Activated naive CD8-positive, alpha-beta T cell treated with anti-CD3 and anti-CD28 coated beads, Interleukin-2, amount 50 U/mL, for 16 hours (primary cell): ENCODE measurements at regions not wholly inside any gene's neighbourhood (a gene's known extent, or its start where the extent isn't known, plus 50 kb on each side); places are given as distances from the start of the nearest gene placed in this dataset.

Source experiments
- DNase-seq: peaks from one replicate; pipeline ENCODE4 v3.0.0-alpha.2; 2020; ENCODE audit warnings: low read depth, low spot score

DNA sequence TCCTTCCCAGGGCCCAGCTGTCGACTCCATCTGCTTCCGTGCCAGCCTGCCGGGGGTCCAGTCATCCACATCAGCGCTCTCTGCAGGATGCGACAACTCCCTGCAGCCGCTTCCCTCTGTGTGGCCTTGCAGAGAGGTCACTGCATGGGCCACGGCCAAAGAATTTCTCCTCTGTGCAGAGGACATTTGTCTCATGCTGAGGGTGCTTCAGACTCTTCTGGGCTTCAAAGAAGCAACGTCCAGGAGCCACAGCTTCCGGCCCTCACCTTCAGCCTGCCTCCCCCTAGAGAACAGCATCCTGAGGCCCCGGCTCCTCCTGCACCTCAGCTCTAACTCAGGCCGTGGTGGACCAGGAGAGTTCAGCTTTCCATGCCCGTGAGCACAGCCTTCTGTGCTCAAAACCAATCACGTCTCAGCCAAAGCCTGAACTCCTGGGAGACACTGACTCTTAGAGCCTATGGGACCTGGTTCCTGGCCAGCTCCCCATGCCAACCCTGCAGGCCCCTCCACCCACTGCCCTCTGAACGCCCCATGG is 258.9 kb downstream of the BRD1 start:
- no peak for DNase-seq

DNA sequence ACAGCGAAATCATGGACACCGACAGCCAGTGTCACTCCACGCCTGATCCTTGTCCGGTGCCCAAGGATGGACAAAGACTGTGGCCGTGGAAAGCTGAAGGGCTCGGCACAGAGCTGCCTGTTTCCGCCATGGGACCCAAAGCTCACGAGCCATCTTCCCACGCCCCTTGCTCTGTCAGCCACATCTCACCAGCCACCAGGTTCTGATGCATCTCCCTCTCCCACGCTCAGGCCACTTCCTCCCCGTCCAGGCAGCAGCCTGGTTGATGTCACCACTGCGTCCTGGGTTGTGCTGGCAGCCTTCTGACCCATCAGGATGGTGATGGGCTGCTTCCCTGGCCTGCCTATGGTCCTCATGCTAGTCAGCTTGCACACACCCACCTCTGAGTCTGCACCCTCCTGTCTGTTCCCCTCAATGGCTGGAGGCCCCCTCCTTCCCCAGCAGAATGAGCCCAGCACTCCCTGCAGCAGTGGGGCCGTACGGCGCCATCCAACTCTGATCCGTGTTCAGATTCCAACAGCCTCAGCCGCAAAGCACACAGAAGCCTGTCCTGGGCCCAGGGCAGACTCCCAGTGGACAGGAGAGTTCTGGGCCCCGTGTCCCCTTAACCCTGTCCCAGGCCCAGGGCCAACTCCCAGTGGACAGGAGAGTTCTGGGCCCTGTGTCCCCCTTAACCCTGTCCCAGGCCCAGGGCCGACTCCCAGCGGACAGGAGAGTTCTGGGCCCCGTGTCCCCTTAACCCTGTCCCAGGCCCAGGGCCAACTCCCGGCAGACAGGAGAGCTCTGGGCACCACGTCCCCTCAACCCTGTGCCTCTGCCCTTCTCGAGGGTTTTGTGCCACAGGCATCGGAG is 259.5 kb downstream of the BRD1 start:
- DNase-seq: no peak

DNA sequence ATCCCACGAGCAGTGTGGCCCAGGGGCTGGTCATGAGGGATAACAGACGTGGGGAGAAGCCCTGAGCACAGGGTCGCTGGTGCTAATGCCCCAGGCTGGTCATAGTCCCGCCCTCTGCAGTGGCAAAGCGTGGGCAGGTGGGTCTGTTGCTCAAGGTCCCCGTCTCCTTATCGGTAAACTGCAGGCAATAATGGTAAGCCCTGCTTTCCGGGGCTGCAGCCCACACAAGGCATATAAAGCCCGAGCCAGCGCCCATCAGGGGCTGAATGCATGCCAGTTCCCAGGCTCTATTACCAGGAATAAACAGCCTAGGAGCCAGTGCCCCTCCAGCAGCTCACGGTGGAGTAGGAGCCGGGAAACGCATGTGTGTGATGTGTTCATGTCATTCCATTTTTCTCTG is 261.0 kb downstream of the BRD1 start:
- DNase-seq: no peak

DNA sequence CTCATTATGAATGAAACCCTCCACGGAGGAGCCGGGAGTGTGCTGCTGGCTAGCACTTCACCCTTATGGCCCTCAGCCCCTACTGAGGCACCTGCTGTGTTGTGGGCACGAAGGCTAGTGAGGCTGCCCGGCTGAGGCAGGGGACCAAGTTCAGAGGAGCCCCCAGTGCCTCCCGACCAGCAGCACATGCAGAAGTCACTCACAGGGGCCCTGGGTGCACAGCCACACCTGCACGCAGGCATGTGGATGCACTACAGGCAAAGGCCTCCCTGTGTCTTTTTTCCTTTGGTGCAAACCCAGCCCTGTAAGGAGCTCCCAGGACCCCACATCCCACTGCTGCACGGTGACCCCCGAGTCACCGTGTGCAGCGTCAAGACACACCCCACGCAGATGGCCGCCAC is 261.5 kb downstream of the BRD1 start:
- DNase-seq: no peak

DNA sequence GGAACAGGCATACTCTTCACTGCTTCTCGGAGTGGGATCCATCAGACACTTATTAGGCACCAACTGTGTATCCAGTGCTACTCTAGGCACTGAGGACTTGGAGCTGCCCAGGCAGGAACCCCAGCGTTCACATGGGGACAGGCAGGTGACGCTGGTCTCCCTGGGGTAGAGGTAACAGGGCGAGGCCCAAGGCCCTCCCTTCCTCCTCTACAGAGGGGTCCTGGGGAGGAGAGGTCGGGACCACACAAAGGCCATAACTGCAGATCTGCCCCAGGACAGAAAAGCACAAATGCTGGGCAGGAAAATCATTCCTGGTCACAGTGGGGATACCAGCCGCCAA is 262.2 kb downstream of the BRD1 start:
- DNase-seq: no peak

DNA sequence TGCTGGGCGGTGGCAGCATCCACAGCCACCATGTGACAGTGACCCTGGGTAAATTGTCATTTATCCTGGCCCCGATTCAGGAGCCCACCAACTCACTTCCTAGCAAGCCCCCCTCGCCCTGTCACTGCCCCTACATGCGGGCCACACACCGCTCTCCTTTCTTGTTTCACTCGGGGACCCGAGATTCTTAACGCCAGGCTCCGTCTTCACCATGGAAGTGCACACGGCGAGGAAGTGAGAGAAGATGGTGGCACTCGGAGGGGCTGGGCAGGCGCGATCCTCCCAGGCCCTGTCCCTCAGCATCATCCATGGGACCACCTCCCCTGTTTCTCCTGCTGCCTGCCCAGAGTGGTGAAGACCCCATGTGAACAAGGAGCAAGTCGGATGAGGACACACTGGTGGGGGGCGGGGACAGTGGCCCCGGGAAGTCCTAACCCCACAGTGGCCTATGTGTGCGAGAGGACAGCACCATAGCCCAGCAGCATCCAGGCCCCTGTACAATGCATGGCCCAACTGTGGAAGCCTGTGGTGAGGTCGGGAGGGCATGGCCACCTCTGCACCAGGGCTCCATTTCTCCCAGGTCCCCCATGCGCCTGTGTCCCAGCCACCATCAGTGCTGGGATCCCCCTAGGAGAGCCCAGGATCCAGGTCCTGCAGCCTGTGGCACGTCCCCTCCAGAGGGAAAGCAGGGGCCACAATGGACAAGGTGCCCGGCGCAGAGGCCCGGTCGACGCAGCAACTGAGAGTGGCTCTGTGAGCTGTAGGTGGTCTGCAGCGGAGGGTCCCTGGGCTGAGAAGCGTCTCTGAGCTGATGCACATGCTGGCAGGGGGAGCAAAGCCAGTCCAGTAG is 262.8 kb downstream of the BRD1 start:
- no peak for DNase-seq

DNA sequence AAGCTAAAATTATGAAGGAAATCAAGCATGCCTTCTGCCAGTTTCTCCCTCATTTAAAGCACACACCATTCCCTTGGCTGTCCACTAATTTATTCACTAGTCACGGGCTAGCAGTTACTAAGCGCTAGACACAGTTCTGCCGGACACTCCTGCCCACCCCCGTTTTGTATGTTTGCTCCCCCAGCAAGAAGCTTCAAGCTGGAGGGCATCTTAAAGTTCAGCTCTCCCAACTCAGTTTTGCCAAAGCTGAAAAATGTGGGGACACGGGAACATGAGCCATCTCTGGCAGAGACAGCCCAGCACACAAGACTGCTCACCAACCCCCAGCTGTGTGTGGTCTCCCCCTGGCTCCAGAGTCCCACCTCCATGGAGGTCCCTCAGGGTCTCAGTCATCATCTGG is 263.6 kb downstream of the BRD1 start:
- DNase-seq: no peak

DNA sequence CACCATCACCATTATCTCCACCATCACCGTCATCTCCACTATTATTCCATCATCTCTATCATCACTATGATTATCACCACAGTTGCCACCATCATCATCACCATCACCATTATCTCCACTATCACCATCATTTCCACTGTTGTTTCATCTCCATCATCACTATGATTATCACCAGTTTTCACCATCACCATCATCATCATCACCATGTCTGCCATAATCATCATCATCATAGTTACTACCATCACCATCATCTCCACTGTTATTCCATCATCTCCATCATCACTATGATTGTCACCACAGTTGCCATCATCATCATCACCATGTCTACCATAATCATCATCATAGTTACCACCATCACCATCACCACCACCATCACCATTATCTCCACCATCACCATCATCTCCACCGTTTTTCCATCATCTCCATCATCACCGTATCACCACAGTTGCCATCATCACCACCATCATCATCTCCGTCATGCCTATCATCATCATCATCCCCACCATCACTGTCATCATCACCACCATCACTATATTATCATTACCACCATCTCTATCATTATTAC is 264.9 kb downstream of the BRD1 start:
- DNase-seq: no peak

DNA sequence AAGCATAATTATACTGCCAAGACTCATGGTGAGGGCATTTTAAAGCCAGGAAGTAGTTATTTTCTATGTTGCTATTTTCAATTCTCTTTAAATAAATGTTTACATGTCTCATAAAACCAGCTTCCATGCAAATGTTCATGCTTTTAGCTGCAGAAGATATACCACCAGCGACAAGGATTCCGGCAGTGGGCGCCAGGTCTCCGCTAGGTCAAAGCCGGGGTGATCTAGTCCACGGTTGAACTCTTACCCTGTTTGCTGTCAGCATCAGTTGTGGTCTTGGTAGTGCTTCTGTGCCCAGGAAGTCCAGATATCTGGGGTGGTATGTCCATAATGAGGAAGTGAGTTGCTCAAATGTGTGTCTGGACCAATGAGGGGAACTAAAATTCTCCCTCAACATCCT is 265.7 kb downstream of the BRD1 start:
- DNase-seq: no peak

DNA sequence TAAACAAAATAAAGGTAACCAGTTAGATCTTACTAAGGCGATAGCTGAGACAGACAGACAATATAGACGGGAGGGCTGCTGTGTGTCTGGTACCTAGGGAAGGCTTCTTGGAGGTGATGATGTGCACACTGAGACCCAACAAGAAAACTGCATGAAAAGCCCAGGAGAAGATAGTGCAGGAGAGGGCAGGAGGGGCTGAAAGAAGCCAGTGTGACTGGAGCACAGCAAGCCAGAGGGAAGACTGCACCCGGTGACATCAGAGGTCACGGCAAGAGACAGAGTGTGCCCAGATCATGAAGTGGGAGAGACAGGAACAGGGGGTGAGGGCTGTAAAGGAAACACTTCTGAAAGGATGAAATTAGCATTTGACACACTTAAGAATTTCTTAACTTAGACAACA is 266.3 kb downstream of the BRD1 start:
- no peak for DNase-seq

DNA sequence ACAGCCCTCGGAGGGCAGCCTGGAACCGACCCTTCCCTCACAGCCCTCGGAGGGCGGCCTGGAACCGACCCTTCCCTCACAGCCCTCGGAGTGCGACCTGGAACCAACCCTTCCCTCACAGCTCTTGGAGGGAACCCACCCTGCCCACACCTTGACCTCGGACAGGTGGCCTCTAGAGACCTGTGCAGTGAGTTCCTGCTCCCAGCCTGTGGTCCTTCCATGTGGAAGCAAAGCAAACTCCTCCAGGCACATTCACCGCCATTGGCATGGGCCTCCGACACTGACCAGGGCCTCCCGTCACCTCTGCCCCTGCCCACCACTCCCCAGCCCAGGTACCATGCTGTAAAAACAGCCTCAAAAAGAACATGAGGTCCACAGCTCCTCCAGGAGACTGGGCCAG is 272.1 kb downstream of the BRD1 start:
- no peak for DNase-seq

DNA sequence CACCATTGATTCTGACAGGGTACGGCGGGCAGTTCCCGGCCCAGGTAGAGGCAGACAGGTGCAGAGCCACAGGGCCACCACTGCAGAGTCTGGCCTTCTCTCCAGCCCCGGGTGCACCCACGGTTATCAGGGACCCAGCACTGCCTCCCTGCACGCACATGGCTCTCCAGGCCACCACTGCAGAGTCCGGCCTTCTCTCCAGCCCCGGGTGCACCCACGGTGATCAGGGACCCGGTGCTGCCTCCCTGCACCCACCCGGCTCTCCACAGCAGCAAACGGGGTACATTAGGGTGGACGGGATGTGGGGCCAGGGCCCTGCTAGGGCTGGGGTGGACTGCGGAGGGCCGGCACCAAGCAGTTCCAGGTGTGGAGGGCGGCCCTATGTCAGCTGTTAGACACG is 272.9 kb downstream of the BRD1 start:
- DNase-seq: no peak

DNA sequence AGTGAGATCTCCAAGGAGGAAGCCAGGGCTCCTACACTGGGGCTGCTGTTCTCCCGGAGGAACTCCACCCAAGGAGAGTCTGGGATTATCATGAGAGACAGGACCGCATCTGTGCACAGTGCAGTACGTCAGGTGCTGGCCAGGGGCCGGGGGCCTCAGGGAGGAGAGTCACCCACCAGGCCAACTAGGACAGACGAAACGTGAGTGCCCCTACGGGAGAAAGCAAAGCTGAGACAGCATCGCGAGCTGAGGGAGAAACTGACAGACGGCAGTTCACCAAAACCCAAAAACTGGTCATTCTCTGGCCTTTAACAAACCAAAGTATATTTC is 273.4 kb downstream of the BRD1 start:
- DNase-seq: no peak

DNA sequence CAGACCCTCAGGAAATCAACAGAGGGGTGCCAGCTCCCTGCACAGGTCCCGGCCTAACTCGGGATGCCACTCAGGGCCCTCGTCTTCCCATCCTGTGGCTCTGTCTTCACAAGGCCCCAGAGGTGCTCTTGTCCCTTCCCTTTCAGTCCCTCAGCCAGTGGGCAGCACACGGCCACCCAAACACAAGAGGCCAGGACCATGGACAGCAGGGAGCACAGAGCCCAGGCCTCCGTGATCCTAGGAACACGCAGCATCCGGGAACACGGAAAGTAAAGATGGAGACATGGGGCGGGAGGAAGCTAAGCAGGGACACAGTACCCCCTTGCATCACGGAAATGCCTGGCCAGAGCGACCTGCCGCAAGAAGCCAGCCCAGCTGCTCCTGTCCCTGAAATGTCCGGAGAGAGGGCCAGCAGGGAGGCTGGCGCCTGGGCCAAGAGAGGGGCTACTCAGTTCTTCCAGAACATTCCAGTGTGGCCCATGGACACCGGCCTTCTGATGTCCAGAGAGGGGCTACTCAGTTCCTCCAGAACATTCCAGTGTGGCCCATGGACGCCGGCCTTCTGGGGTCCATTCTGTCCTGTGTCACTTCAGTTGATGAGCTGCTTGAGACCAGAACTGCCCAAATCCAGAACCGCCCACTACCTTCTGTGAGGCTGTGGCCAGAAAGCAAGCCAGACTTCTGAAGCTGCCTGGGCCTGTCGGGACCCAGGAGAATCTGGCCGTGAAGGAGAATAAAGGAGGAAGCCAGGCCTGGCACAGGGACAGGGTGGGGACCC is 274.0 kb downstream of the BRD1 start:
- DNase-seq: no peak

DNA sequence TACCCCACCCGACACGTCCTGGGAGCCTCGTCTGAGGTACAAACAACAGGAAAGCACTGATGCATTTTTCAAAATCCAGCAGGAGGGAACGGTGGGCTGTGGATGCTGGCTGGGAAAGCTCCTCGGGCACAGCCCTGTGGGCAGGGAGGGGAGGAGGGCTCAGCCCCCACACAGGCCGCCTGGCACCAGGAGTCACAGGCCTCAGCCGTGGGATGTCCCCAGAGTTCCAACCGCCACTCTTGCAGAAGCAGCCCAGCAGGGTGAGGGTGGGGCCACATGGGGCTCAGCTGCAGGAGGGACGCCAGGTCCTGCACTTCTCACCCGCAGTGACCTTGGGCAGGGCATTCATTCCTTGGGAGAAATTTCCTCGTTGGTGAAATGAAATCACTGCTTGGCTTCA is 274.6 kb downstream of the BRD1 start:
- DNase-seq: no peak

DNA sequence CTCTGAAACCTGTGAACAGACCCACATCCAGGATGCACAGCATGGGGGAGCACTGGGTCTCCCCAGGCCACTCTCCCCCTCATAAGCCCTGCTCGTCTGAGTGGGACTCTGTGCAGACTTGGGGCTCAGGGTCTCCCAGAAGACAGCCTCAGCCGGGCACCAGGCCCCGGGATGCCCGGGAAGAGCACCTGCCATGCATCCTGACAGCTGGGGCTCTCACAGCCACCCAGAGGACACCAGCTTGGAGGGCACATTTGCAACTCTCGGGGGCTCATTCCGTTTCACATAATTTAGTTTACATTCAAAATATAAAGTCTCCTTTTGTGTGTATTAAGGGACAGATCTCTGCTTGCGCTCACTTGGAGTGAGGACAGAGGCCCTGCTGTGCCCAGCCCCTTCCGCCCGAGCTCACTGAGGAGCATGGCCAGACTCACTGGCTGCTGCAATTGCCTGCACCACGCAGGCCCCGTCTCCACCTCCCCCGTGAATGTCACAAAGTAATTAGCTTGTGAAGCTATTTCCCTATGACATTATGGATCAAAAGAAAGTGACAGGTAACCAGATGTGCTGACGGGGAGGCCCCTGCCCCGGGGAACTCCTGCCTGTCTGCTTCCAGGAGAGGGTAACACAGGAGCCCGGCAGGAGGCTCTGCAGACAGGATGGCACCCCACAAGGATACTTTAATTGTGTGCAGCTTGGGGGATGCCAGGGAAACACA is 275.6 kb downstream of the BRD1 start:
- no peak for DNase-seq

DNA sequence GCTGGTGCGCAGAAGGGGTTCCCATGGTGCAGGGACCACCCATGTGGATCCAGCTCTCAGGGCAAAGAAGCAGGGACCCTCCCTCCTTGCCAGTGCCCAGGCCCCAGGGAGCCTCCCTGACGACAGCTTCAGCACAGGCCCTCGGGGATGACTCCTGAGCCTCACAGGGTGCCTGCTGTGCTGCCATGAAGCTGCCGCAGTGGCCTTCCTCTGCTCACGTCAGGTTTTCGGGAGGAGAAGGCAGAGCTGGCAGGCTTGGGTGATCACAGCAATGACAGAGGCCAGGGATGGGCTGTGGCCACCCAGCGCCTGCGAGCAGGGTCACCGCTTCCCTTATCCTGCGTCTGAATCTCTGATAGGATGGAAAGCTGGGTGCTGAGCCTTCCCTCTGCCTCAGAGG is 276.2 kb downstream of the BRD1 start:
- DNase-seq: no peak

DNA sequence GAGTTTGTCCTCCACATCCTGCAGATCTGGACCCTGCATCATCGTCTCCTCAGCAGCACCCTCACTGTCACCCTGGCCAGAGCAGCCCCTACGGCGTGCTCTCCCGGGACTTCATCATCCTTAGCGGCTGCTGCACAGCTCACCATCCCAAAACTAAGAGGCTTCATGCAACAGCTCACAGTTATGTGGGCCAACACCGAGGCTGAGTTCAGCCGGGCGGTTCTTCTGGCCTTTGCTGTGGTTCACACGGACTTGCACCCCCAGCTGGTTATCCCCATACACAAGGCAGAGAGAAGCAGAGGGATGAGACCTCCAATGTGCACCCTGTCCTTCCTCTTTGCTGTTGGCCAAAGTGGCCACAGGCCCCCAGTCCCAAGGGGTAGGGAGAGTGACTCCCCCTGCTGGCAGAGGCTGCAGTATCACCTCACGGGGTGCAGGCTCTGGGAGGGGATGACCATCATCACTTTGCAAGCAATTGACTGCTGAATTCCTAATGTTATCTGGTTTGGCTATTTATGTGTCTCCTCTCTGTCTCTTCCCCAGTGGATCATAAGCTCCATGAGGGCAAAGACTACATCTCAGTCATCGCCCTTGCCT is 276.8 kb downstream of the BRD1 start:
- DNase-seq: no peak

DNA sequence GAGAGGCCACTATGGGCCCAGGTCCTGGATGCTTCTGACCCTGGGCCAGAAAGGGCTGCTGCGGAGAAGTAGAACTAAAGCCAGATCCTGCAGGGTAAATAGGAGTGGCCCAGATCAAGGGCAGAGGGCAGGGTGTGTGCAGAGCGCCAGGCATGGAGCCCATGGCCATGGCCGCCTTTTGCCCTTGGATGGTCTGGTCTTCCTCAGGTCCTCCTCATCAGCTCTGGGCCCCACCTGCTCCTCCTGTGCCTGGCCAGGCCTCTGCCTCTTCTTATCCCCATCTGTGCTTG is 277.6 kb downstream of the BRD1 start:
- no peak for DNase-seq

DNA sequence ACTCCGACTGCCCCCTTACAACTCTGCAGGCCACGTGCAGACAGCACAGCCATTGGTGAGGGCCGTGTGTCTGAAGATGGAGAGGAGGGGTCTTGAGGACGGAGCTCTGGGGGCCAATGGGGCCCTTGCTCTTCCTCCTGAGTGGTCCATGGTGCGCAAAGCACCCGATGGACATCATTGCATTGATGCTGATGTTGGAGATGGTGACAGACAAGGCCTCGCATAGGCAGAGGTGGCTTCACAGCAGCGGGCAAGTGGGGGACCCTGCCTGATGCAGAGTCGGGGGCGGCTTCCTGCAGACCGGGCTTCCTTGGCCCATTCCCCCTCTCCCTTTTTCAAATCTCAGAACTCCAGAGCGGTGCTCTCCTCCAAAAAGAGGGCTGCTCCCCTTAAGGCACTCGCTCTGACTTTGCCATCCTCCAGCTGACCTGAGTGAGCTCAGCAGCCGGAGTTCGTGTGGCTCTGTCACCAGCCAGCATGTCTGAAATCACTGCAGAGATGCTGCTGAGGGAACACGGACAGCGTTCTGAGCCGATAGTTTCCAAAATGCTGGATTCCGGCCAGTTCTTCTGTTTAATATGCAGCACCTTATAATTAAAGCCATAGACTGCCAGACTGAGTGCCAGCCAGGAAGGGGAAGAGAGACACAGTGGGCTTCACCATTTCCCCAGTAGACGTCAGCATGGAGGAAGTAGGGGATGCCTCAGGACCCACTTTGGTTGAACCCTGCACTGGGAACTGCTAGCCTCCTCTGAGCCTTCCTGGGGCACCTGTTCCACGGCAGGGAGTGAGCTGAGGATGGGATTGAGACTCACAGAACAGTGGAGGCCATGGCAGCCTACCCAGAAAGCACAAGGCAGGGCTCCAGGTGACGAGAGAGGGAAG is 278.2 kb downstream of the BRD1 start:
- no peak for DNase-seq
